VCaP (cell line): ENCODE measurements at regions not wholly inside any gene's neighbourhood (a gene's known extent, or its start where the extent isn't known, plus 50 kb on each side); places are given as distances from the start of the nearest gene placed in this dataset.
"Not testable (repeated sequence)": the region's sequence is repeated elsewhere in the genome, so short reads cannot be mapped to it uniquely, and the experiment has no call there.

ENCODE experiments used
- H3K27ac ChIP-seq: fragments of 450-650 bp; 2 replicates; pipeline ENCODE4 v1.5.1; 2017

- not testable (repeated sequence) for H3K27ac ChIP-seq
Observed at GRCh38 chr4:4021161-4021560, 205.6 kb downstream of the OTOP1 start.

GRCh38 chr4:4026708-4027107, 200.0 kb downstream of the OTOP1 start:
- H3K27ac ChIP-seq: not testable (repeated sequence)

GRCh38 chr4:4028752-4029151, 198.0 kb downstream of the OTOP1 start:
- H3K27ac ChIP-seq: not testable (repeated sequence)

GRCh38 chr4:4030509-4030908, 196.2 kb downstream of the OTOP1 start:
- not testable (repeated sequence) for H3K27ac ChIP-seq

- not testable (repeated sequence) for H3K27ac ChIP-seq
Observed at GRCh38 chr4:4031446-4032135, 195.1 kb downstream of the OTOP1 start.

GRCh38 chr4:4032364-4032763, 194.4 kb downstream of the OTOP1 start:
- not testable (repeated sequence) for H3K27ac ChIP-seq

GRCh38 chr4:4032801-4033605, 193.7 kb downstream of the OTOP1 start:
- not testable (repeated sequence) for H3K27ac ChIP-seq

- H3K27ac ChIP-seq: not testable (repeated sequence)
Observed at GRCh38 chr4:4037399-4038138, 189.2 kb downstream of the OTOP1 start.

GRCh38 chr4:4045823-4046222, 180.9 kb downstream of the OTOP1 start:
- not testable (repeated sequence) for H3K27ac ChIP-seq

GRCh38 chr4:4046686-4047085, 180.0 kb downstream of the OTOP1 start:
- H3K27ac ChIP-seq: not testable (repeated sequence)

- H3K27ac ChIP-seq: not testable (repeated sequence)
Observed at GRCh38 chr4:4047202-4047601, 179.5 kb downstream of the OTOP1 start.

- H3K27ac ChIP-seq: not testable (repeated sequence)
Observed at GRCh38 chr4:4048227-4048626, 178.5 kb downstream of the OTOP1 start.

GRCh38 chr4:4050781-4051180, 175.9 kb downstream of the OTOP1 start:
- H3K27ac ChIP-seq: not testable (repeated sequence)

GRCh38 chr4:4052933-4053332, 173.8 kb downstream of the OTOP1 start:
- not testable (repeated sequence) for H3K27ac ChIP-seq

GRCh38 chr4:4057226-4057625, 169.5 kb downstream of the OTOP1 start:
- not testable (repeated sequence) for H3K27ac ChIP-seq

GRCh38 chr4:4084171-4084570, 142.6 kb downstream of the OTOP1 start:
- H3K27ac ChIP-seq: not testable (repeated sequence)

- not testable (repeated sequence) for H3K27ac ChIP-seq
Observed at GRCh38 chr4:4089716-4090419, 136.9 kb downstream of the OTOP1 start.
